GM23338 (cell line): ENCODE measurements at regions not wholly inside any gene's neighbourhood (a gene's known extent, or its start where the extent isn't known, plus 50 kb on each side); places are given as distances from the start of the nearest gene placed in this dataset.
A peak's percentile ranks its signal among the peaks of the same experiment; 100 is the strongest.

ENCODE experiments used
- ATAC-seq: fragments of 200-7000 bp; cut with Tn5 transposase; 3 replicates; pipeline ENCODE4 v1.9.1; 2020
- DNase-seq: peaks from one replicate; pipeline ENCODE4 v3.0.0-alpha.2; 2015; ENCODE audit warnings: low spot score
- H2AFZ ChIP-seq: fragments of 200-600 bp; sonication (generic); 2 replicates; pipeline ENCODE4 v1.8.0; 2016; ENCODE audit warnings: antibody characterized with exemption, mild to moderate bottlenecking, moderate library complexity
- H3F3A ChIP-seq: fragments of 200-600 bp; sonication (generic); replicated peaks from 2 replicates; pipeline ENCODE4 v1.8.0; 2017; ENCODE audit warnings: antibody characterized with exemption, mixed run types, low read depth
- H3K27ac ChIP-seq: fragments of 200-600 bp; sonication (generic); 2 replicates; pipeline ENCODE4 v1.6.1; 2016; ENCODE audit warnings: low read depth
- H3K27me3 ChIP-seq: fragments of 200-600 bp; sonication (generic); 2 replicates; pipeline ENCODE4 v1.8.0; 2016; ENCODE audit warnings: mild to moderate bottlenecking, mixed run types, moderate library complexity; ENCODE audit not compliant: insufficient read depth
- H3K36me3 ChIP-seq: fragments of 200-600 bp; sonication (generic); 2 replicates; pipeline ENCODE4 v1.8.0; 2016; ENCODE audit warnings: mild to moderate bottlenecking; ENCODE audit not compliant: insufficient read depth
- H3K4me1 ChIP-seq: fragments of 200-600 bp; sonication (generic); 2 replicates; pipeline ENCODE4 v1.8.0; 2016; ENCODE audit warnings: mild to moderate bottlenecking, moderate library complexity; ENCODE audit not compliant: insufficient read depth
- H3K4me2 ChIP-seq: fragments of 200-600 bp; sonication (generic); 2 replicates; pipeline ENCODE4 v1.7.1; 2017; ENCODE audit warnings: mixed run types
- H3K4me3 ChIP-seq: fragments of 200-600 bp; sonication (generic); 2 replicates; pipeline ENCODE4 v1.6.1; 2016; ENCODE audit warnings: mixed run types
- H3K79me2 ChIP-seq: fragments of 200-600 bp; sonication (generic); replicated peaks from 2 replicates; pipeline ENCODE4 v1.8.0; 2017; ENCODE audit warnings: mild to moderate bottlenecking; ENCODE audit not compliant: insufficient read depth
- H3K9me2 ChIP-seq: fragments of 200-600 bp; sonication (generic); 2 replicates; pipeline ENCODE4 v1.8.0; 2017; ENCODE audit not compliant: insufficient read depth
- H4K20me1 ChIP-seq: fragments of 200-600 bp; sonication (generic); replicated peaks from 2 replicates; pipeline ENCODE4 v1.8.0; 2017; ENCODE audit warnings: mild to moderate bottlenecking; ENCODE audit not compliant: insufficient read depth
- H3K27ac Mint-ChIP-seq: 2 replicates; pipeline ENCODE4 v1.8.0; 2020; ENCODE audit warnings: inconsistent platforms, mild to moderate bottlenecking, moderate library complexity, mixed read lengths
- H3K27me3 Mint-ChIP-seq: 3 replicates; pipeline ENCODE4 v1.8.0; 2022; ENCODE audit warnings: low read depth, mild to moderate bottlenecking, moderate library complexity, mixed read lengths, inconsistent platforms; ENCODE audit not compliant: insufficient read depth, poor library complexity
- H3K36me3 Mint-ChIP-seq: 3 replicates; pipeline ENCODE4 v1.8.0; 2021; ENCODE audit warnings: low read depth, mild to moderate bottlenecking, inconsistent platforms, moderate library complexity, mixed read lengths
- H3K4me1 Mint-ChIP-seq: 3 replicates; pipeline ENCODE4 v1.8.0; 2020; ENCODE audit warnings: mild to moderate bottlenecking, inconsistent platforms, mixed read lengths
- H3K4me3 Mint-ChIP-seq: 3 replicates; pipeline ENCODE4 v1.8.0; 2021; ENCODE audit warnings: moderate library complexity, mild to moderate bottlenecking, inconsistent platforms, mixed read lengths
- H3K9me3 Mint-ChIP-seq: 3 replicates; pipeline ENCODE4 v1.8.0; 2020; ENCODE audit warnings: moderate library complexity, mild to moderate bottlenecking, inconsistent platforms, mixed read lengths
- EZH2phosphoT487 ChIP-seq: fragments of 200-600 bp; sonication (generic); IDR thresholded peaks from one replicate; pipeline ENCODE4 v1.8.1; 2018; ENCODE audit warnings: antibody characterized with exemption; ENCODE audit not compliant: unreplicated experiment
- JUNB ChIP-seq: IDR thresholded peaks from one replicate; pipeline ENCODE4 v1.6.1; 2016; ENCODE audit warnings: antibody characterized with exemption; ENCODE audit not compliant: unreplicated experiment
- NANOG ChIP-seq: IDR thresholded peaks from 2 replicates; pipeline ENCODE4 v1.6.1; 2016; ENCODE audit warnings: antibody characterized with exemption, borderline replicate concordance
- POLR2AphosphoS5 ChIP-seq: IDR thresholded peaks from 2 replicates; pipeline ENCODE4 v1.6.1; 2016; ENCODE audit warnings: antibody characterized with exemption, low read depth
- STAT1 ChIP-seq: IDR thresholded peaks from one replicate; pipeline ENCODE4 v1.6.1; 2016; ENCODE audit warnings: antibody characterized with exemption; ENCODE audit not compliant: unreplicated experiment
- ZNF114 ChIP-seq: fragments of 250-450 bp; sonication (Bioruptor Pico); IDR thresholded peaks from 2 replicates; pipeline ENCODE4 v1.5.0; 2020; ENCODE audit warnings: mild to moderate bottlenecking, moderate library complexity
- ZNF331 ChIP-seq: fragments of 250-450 bp; sonication (Bioruptor Pico); IDR thresholded peaks from 2 replicates; pipeline ENCODE4 v1.5.0; 2020; ENCODE audit warnings: low read depth, mild to moderate bottlenecking, moderate library complexity
- TF ChIP-seq, protein P1 (sequence below): IDR thresholded peaks from 2 replicates; pipeline ENCODE4 v1.6.1; 2016; ENCODE audit warnings: antibody characterized with exemption
- TF ChIP-seq, protein P2 (sequence below): IDR thresholded peaks from one replicate; pipeline ENCODE4 v1.6.1; 2018; ENCODE audit warnings: antibody characterized with exemption; ENCODE audit not compliant: unreplicated experiment
- TF ChIP-seq, protein P3 (sequence below), 2 experiments: fragments of 200-600 bp in 1 of 2; sonication (generic) in 1 of 2; conservative IDR thresholded peaks; 2 replicates each; pipeline versions ENCODE4 v1.5.1 to v1.6.1; 2016 to 2017; ENCODE audit warnings: antibody characterized with exemption in 2 of 2, low read depth in 2 of 2, mild to moderate bottlenecking in 2 of 2, moderate library complexity in 1 of 2

DNA sequence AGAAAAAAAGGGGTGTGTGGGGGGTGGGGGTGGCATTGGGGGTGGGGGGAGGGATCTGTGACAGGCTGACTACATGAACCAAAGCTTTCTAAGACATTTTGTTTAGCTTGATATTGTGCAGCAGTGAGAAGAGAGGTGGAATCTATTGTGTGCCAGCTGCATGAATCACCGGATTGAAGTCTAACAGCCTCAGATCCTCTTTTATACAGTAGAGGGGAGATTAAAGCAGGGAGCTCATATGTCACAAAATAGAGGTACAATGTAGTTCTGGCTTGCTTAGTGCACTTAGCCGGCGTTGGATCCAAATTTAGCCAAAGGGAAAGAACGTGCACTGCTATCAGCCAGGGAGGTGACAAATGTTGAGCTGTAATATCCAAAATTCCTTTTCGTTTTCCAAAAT, 404.2 kb upstream of the CITED2 start:
- no peak overlapping the region for H3K4me2 ChIP-seq
- no peak for ATAC-seq

DNA sequence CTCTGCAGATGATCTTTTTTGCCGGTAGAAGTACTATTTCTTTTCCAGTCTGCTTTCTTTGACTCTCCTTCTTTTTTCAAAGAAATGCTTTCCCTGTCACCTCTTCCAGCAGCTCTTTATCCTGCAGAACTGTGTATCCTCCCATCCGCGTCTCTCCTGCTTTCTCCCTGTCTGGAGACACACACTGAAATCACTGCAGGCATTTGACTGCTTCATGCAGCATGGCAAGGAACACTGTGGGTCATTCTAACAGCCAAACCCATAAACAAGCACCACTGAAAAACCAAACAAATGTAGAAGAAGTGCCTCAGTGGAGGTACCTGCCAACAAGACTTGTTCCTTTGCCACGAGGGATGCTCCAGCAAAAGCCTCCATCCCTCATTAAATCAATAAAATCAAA, 403.7 kb upstream of the CITED2 start:
- Histone ChIP-seq H3K9me2 (no peaks in the 10 kb centered on the region), H3K4me3 (no peak overlapping the region), H3K36me3 (no peaks in the 10 kb centered on the region), H3K27me3 (no peaks in the 10 kb centered on the region), H3K79me2 (no peaks in the 10 kb centered on the region), H4K20me1 (no peaks in the 10 kb centered on the region), H3K4me1 (peaks cover 17% of the 10 kb centered on the region), H3K4me2 (0 out of 2 replicates have a peak overlapping the region, but pooled peaks have one; percentile 42), H3K27ac (no peak overlapping the region), H3F3A (no peaks in the 10 kb centered on the region), H2AFZ (peak overlapping the region; percentile 91)
- ATAC-seq (no peak), DNase-seq (no peak)
- Mint-ChIP-seq H3K4me3 (no peak overlapping the region), H3K4me1 (peaks cover 28% of the 10 kb centered on the region), H3K36me3 (no peaks in the 10 kb centered on the region), H3K9me3 (peaks cover 3% of the 10 kb centered on the region; the same call in 1 of the 3 replicates), H3K27ac (no peak overlapping the region; the same call in 1 of the 2 replicates), H3K27me3 (no peaks in the 10 kb centered on the region)
- TF ChIP-seq, protein P1, sequence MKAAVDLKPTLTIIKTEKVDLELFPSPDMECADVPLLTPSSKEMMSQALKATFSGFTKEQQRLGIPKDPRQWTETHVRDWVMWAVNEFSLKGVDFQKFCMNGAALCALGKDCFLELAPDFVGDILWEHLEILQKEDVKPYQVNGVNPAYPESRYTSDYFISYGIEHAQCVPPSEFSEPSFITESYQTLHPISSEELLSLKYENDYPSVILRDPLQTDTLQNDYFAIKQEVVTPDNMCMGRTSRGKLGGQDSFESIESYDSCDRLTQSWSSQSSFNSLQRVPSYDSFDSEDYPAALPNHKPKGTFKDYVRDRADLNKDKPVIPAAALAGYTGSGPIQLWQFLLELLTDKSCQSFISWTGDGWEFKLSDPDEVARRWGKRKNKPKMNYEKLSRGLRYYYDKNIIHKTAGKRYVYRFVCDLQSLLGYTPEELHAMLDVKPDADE = no peak
- TF ChIP-seq POLR2AphosphoS5 = no peak
- TF ChIP-seq, protein P2, sequence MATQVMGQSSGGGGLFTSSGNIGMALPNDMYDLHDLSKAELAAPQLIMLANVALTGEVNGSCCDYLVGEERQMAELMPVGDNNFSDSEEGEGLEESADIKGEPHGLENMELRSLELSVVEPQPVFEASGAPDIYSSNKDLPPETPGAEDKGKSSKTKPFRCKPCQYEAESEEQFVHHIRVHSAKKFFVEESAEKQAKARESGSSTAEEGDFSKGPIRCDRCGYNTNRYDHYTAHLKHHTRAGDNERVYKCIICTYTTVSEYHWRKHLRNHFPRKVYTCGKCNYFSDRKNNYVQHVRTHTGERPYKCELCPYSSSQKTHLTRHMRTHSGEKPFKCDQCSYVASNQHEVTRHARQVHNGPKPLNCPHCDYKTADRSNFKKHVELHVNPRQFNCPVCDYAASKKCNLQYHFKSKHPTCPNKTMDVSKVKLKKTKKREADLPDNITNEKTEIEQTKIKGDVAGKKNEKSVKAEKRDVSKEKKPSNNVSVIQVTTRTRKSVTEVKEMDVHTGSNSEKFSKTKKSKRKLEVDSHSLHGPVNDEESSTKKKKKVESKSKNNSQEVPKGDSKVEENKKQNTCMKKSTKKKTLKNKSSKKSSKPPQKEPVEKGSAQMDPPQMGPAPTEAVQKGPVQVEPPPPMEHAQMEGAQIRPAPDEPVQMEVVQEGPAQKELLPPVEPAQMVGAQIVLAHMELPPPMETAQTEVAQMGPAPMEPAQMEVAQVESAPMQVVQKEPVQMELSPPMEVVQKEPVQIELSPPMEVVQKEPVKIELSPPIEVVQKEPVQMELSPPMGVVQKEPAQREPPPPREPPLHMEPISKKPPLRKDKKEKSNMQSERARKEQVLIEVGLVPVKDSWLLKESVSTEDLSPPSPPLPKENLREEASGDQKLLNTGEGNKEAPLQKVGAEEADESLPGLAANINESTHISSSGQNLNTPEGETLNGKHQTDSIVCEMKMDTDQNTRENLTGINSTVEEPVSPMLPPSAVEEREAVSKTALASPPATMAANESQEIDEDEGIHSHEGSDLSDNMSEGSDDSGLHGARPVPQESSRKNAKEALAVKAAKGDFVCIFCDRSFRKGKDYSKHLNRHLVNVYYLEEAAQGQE = no peak
- no peak for TF ChIP-seq EZH2phosphoT487
- no peak for TF ChIP-seq JUNB
- TF ChIP-seq NANOG = no peak
- no peak for TF ChIP-seq STAT1

More for the DNA sequence above, 404.2 kb upstream of the CITED2 start:
- Mint-ChIP-seq H3K9me3 (peaks cover 3% of the 10 kb centered on the region; the same call in 1 of the 3 replicates), H3K36me3 (no peaks in the 10 kb centered on the region; the same call in 2 of the 3 replicates), H3K27ac (no peak overlapping the region), H3K4me1 (peaks cover 28% of the 10 kb centered on the region), H3K27me3 (no peaks in the 10 kb centered on the region), H3K4me3 (no peak overlapping the region)
- Histone ChIP-seq H3K27ac (no peak overlapping the region), H3K4me1 (peaks cover 17% of the 10 kb centered on the region), H3K36me3 (no peaks in the 10 kb centered on the region), H3K4me3 (no peak overlapping the region), H3F3A (no peaks in the 10 kb centered on the region), H3K9me2 (no peaks in the 10 kb centered on the region), H3K79me2 (no peaks in the 10 kb centered on the region), H2AFZ (no peak overlapping the region), H3K27me3 (no peaks in the 10 kb centered on the region), H4K20me1 (no peaks in the 10 kb centered on the region)
- DNase-seq = no peak
- TF ChIP-seq ZNF331 (no peak), JUNB (no peak), POLR2AphosphoS5 (no peak), ZNF114 (CRISPR knock-in tag) (no peak)
- TF ChIP-seq, protein P3, sequence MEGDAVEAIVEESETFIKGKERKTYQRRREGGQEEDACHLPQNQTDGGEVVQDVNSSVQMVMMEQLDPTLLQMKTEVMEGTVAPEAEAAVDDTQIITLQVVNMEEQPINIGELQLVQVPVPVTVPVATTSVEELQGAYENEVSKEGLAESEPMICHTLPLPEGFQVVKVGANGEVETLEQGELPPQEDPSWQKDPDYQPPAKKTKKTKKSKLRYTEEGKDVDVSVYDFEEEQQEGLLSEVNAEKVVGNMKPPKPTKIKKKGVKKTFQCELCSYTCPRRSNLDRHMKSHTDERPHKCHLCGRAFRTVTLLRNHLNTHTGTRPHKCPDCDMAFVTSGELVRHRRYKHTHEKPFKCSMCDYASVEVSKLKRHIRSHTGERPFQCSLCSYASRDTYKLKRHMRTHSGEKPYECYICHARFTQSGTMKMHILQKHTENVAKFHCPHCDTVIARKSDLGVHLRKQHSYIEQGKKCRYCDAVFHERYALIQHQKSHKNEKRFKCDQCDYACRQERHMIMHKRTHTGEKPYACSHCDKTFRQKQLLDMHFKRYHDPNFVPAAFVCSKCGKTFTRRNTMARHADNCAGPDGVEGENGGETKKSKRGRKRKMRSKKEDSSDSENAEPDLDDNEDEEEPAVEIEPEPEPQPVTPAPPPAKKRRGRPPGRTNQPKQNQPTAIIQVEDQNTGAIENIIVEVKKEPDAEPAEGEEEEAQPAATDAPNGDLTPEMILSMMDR (conservative IDR thresholded peaks at IDR 0.05; ENCODE audit: low read depth in 2 of 2) = no peak
- TF ChIP-seq, protein P2 = no peak
